ENCODE measurements at regions not wholly inside any gene's neighbourhood (a gene's known extent, or its start where the extent isn't known, plus 50 kb on each side); places are given as distances from the start of the nearest gene placed in this dataset.
"Not testable (repeated sequence)": the region's sequence is repeated elsewhere in the genome, so short reads cannot be mapped to it uniquely, and the experiment has no call there.

- CTCF ChIA-PET, result interaction anchor here (0.7 kb wide), 1 partner anchor 240 kb away, joined by 3 read pairs; no protein-coding TSS in a partner anchor
- H3K9me3 Mint-ChIP-seq (ENCODE audit: low read depth, unreplicated experiment), result peaks cover 6% of the 10 kb centered on the region
- no peaks in the 10 kb centered on the region for H3K36me3 Mint-ChIP-seq (ENCODE audit: insufficient read depth, unreplicated experiment)
- TF ChIP-seq CTCF (IDR thresholded peaks at IDR 0.05; ENCODE audit: unreplicated experiment), result no peak
- H3K4me1 Mint-ChIP-seq (ENCODE audit: low read depth, unreplicated experiment), result no peaks in the 10 kb centered on the region
- BruUV-seq (replicated peaks), result no TSS peak
- no peak for DNase-seq
- H3K4me3 Mint-ChIP-seq (ENCODE audit: low read depth, unreplicated experiment), result no peak overlapping the region
- H3K27me3 Mint-ChIP-seq (ENCODE audit: unreplicated experiment), result peaks cover 21% of the 10 kb centered on the region
- no peak overlapping the region for H3K27ac Mint-ChIP-seq (ENCODE audit: unreplicated experiment)
- intact Hi-C loops (cut with micrococcal nuclease; ENCODE audit: unreplicated experiment), result no loop called here
Measured at GRCh38 chr16:10280262-10281170, 98.3 kb upstream of the GRIN2A start.

GRCh38 chr16:10282367-10282766 is 100.1 kb upstream of the GRIN2A start:
- Mint-ChIP-seq H3K4me1 (ENCODE audit: low read depth, unreplicated experiment) (no peaks in the 10 kb centered on the region), H3K36me3 (ENCODE audit: insufficient read depth, unreplicated experiment) (no peaks in the 10 kb centered on the region), H3K27me3 (ENCODE audit: unreplicated experiment) (peaks cover 35% of the 10 kb centered on the region), H3K9me3 (ENCODE audit: low read depth, unreplicated experiment) (peaks cover 6% of the 10 kb centered on the region), H3K4me3 (ENCODE audit: low read depth, unreplicated experiment) (no peak overlapping the region), H3K27ac (ENCODE audit: unreplicated experiment) (no peak overlapping the region)
- no peak for TF ChIP-seq CTCF (IDR thresholded peaks at IDR 0.05; ENCODE audit: unreplicated experiment)
- BruUV-seq (replicated peaks), result no TSS peak
- CTCF ChIA-PET, result interaction anchor here (1.2 kb wide), 1 partner anchor 25 kb away, joined by 3 read pairs; no protein-coding TSS in a partner anchor
- intact Hi-C loops (cut with micrococcal nuclease; ENCODE audit: unreplicated experiment), result no loop called here
- no peak for DNase-seq

GRCh38 chr16:10283246-10283645 is 101.0 kb upstream of the GRIN2A start:
- DNase-seq; H3K4me1 Mint-ChIP-seq (ENCODE audit: low read depth, unreplicated experiment); H3K4me3 Mint-ChIP-seq (ENCODE audit: low read depth, unreplicated experiment); H3K27ac Mint-ChIP-seq (ENCODE audit: unreplicated experiment); BruUV-seq (replicated peaks); H3K36me3 Mint-ChIP-seq (ENCODE audit: insufficient read depth, unreplicated experiment); H3K9me3 Mint-ChIP-seq (ENCODE audit: low read depth, unreplicated experiment); intact Hi-C loops (cut with micrococcal nuclease; ENCODE audit: unreplicated experiment): not testable (repeated sequence)
- H3K27me3 Mint-ChIP-seq (ENCODE audit: unreplicated experiment), result peaks cover 35% of the 10 kb centered on the region
- CTCF ChIA-PET, result interaction anchor here (1.2 kb wide), 1 partner anchor 26 kb away, joined by 3 read pairs; no protein-coding TSS in a partner anchor

- DNase-seq; BruUV-seq (replicated peaks); CTCF ChIA-PET; H3K36me3 Mint-ChIP-seq (ENCODE audit: insufficient read depth, unreplicated experiment); H3K4me3 Mint-ChIP-seq (ENCODE audit: low read depth, unreplicated experiment); H3K4me1 Mint-ChIP-seq (ENCODE audit: low read depth, unreplicated experiment); H3K27ac Mint-ChIP-seq (ENCODE audit: unreplicated experiment); intact Hi-C loops (cut with micrococcal nuclease; ENCODE audit: unreplicated experiment): not testable (repeated sequence)
- peaks cover 25% of the 10 kb centered on the region for H3K27me3 Mint-ChIP-seq (ENCODE audit: unreplicated experiment)
- peaks cover 11% of the 10 kb centered on the region for H3K9me3 Mint-ChIP-seq (ENCODE audit: low read depth, unreplicated experiment)
Measured at GRCh38 chr16:10290467-10291105, 95.3 kb upstream of the ATF7IP2 start.

GRCh38 chr16:10292197-10292596 is 93.7 kb upstream of the ATF7IP2 start:
- H3K27me3 Mint-ChIP-seq (ENCODE audit: unreplicated experiment), result peaks cover 12% of the 10 kb centered on the region
- H3K36me3 Mint-ChIP-seq (ENCODE audit: insufficient read depth, unreplicated experiment); DNase-seq; H3K4me3 Mint-ChIP-seq (ENCODE audit: low read depth, unreplicated experiment); BruUV-seq (replicated peaks); intact Hi-C loops (cut with micrococcal nuclease; ENCODE audit: unreplicated experiment); H3K4me1 Mint-ChIP-seq (ENCODE audit: low read depth, unreplicated experiment); CTCF ChIA-PET; H3K27ac Mint-ChIP-seq (ENCODE audit: unreplicated experiment): not testable (repeated sequence)
- peaks cover 11% of the 10 kb centered on the region for H3K9me3 Mint-ChIP-seq (ENCODE audit: low read depth, unreplicated experiment)

- intact Hi-C loops (cut with micrococcal nuclease; ENCODE audit: unreplicated experiment); H3K4me3 Mint-ChIP-seq (ENCODE audit: low read depth, unreplicated experiment); DNase-seq; BruUV-seq (replicated peaks); CTCF ChIA-PET; H3K4me1 Mint-ChIP-seq (ENCODE audit: low read depth, unreplicated experiment); H3K36me3 Mint-ChIP-seq (ENCODE audit: insufficient read depth, unreplicated experiment); H3K27ac Mint-ChIP-seq (ENCODE audit: unreplicated experiment): not testable (repeated sequence)
- H3K27me3 Mint-ChIP-seq (ENCODE audit: unreplicated experiment), result peaks cover 12% of the 10 kb centered on the region
- H3K9me3 Mint-ChIP-seq (ENCODE audit: low read depth, unreplicated experiment), result peaks cover 11% of the 10 kb centered on the region
Measured at GRCh38 chr16:10292976-10293375, 92.9 kb upstream of the ATF7IP2 start.

- CTCF ChIA-PET; intact Hi-C loops (cut with micrococcal nuclease; ENCODE audit: unreplicated experiment); H3K27ac Mint-ChIP-seq (ENCODE audit: unreplicated experiment); H3K4me3 Mint-ChIP-seq (ENCODE audit: low read depth, unreplicated experiment); H3K4me1 Mint-ChIP-seq (ENCODE audit: low read depth, unreplicated experiment); BruUV-seq (replicated peaks); H3K36me3 Mint-ChIP-seq (ENCODE audit: insufficient read depth, unreplicated experiment); DNase-seq: not testable (repeated sequence)
- Mint-ChIP-seq H3K27me3 (ENCODE audit: unreplicated experiment) (peaks cover 12% of the 10 kb centered on the region), H3K9me3 (ENCODE audit: low read depth, unreplicated experiment) (peaks cover 11% of the 10 kb centered on the region)
Measured at GRCh38 chr16:10294153-10294552, 91.7 kb upstream of the ATF7IP2 start.

Measured in Calu3 (cell line).